SU-DHL-6 (cell line): ENCODE measurements at regions not wholly inside any gene's neighbourhood (a gene's known extent, or its start where the extent isn't known, plus 50 kb on each side); places are given as distances from the start of the nearest gene placed in this dataset.

Experiments used
- H2AFZ ChIP-seq: fragments of 200-600 bp; sonication (generic); 2 replicates; pipeline ENCODE4 v1.6.1; 2014; ENCODE audit warnings: low read depth, mild to moderate bottlenecking, moderate library complexity, mixed read lengths, antibody characterized with exemption, low read length; ENCODE audit not compliant: severe bottlenecking
- H3F3A ChIP-seq: fragments of 200-600 bp; shearing (Covaris generic); 2 replicates; pipeline ENCODE4 v1.6.0; 2016; ENCODE audit warnings: antibody characterized with exemption, mild to moderate bottlenecking; ENCODE audit not compliant: insufficient read depth
- H3K27ac ChIP-seq: fragments of 200-600 bp; sonication (generic); 2 replicates; pipeline ENCODE4 v1.5.1; 2016; ENCODE audit warnings: low read depth, mild to moderate bottlenecking, low read length, moderate library complexity, mixed read lengths
- H3K27me3 ChIP-seq: fragments of 200-600 bp; sonication (generic), shearing (Covaris generic); 2 replicates; pipeline ENCODE4 v1.6.0; 2014; ENCODE audit warnings: mild to moderate bottlenecking, low read length
- H3K36me3 ChIP-seq: fragments of 200-600 bp; sonication (generic); 2 replicates; pipeline ENCODE4 v1.6.1; 2014; ENCODE audit warnings: mild to moderate bottlenecking, low read length, mixed read lengths
- H3K4me2 ChIP-seq: fragments of 300-600, 200-600 bp; shearing (Covaris generic), sonication (generic); 2 replicates; pipeline ENCODE4 v1.6.0; 2014; ENCODE audit warnings: low read length, low read depth, mild to moderate bottlenecking; ENCODE audit not compliant: poor library complexity, severe bottlenecking
- H3K4me3 ChIP-seq: fragments of 200-600 bp; sonication (generic); 2 replicates; pipeline ENCODE4 v1.5.1; 2014; ENCODE audit warnings: antibody characterized with exemption, low read length, mild to moderate bottlenecking, mixed read lengths; ENCODE audit not compliant: insufficient read depth, poor library complexity, severe bottlenecking
- H3K79me2 ChIP-seq: fragments of 200-600 bp; sonication (generic); 2 replicates; pipeline ENCODE4 v1.6.1; 2014; ENCODE audit warnings: mild to moderate bottlenecking, low read length, moderate library complexity; ENCODE audit not compliant: insufficient read depth
- H3K9ac ChIP-seq: fragments of 200-600 bp; sonication (generic); 2 replicates; pipeline ENCODE4 v1.7.0; 2014; ENCODE audit warnings: mild to moderate bottlenecking, low read length
- H3K9me2 ChIP-seq: fragments of 200-600 bp; sonication (generic); replicated peaks from 2 replicates; pipeline ENCODE4 v1.6.1; 2014; ENCODE audit warnings: low read length; ENCODE audit not compliant: insufficient read depth
- H3K9me3 ChIP-seq: fragments of 200-600 bp; sonication (generic); 2 replicates; pipeline ENCODE4 v1.6.1; 2014; ENCODE audit warnings: low read length, mixed read lengths; ENCODE audit not compliant: insufficient read depth
- H4K20me1 ChIP-seq: fragments of 200-600 bp; sonication (generic); 2 replicates; pipeline ENCODE4 v1.6.1; 2014; ENCODE audit warnings: low read depth, mild to moderate bottlenecking, antibody characterized with exemption, low read length, moderate library complexity, mixed read lengths
- EZH2phosphoT487 ChIP-seq: fragments of 200-600 bp; sonication (generic), shearing (Covaris generic); conservative IDR thresholded peaks from 2 replicates; pipeline ENCODE4 v1.6.1; 2018; ENCODE audit warnings: mild to moderate bottlenecking, antibody characterized with exemption, low read length, moderate library complexity, mixed read lengths
- TF ChIP-seq, protein P1 (sequence below): fragments of 200-600 bp; sonication (generic); IDR thresholded peaks from one replicate; pipeline ENCODE4 v1.5.1; 2017; ENCODE audit warnings: antibody characterized with exemption, mild to moderate bottlenecking, low read length, moderate library complexity; ENCODE audit not compliant: insufficient read depth, poor library complexity, severe bottlenecking

GRCh38 chr9:13532407-13532806 is 252.9 kb upstream of the MPDZ start:
- no peak overlapping the region for H3K27ac ChIP-seq
- no peaks in the 10 kb centered on the region for H3K79me2 ChIP-seq
- H3K4me2 ChIP-seq, result no peak overlapping the region
- H3K4me3 ChIP-seq, result no peak overlapping the region
- TF ChIP-seq, protein P1, sequence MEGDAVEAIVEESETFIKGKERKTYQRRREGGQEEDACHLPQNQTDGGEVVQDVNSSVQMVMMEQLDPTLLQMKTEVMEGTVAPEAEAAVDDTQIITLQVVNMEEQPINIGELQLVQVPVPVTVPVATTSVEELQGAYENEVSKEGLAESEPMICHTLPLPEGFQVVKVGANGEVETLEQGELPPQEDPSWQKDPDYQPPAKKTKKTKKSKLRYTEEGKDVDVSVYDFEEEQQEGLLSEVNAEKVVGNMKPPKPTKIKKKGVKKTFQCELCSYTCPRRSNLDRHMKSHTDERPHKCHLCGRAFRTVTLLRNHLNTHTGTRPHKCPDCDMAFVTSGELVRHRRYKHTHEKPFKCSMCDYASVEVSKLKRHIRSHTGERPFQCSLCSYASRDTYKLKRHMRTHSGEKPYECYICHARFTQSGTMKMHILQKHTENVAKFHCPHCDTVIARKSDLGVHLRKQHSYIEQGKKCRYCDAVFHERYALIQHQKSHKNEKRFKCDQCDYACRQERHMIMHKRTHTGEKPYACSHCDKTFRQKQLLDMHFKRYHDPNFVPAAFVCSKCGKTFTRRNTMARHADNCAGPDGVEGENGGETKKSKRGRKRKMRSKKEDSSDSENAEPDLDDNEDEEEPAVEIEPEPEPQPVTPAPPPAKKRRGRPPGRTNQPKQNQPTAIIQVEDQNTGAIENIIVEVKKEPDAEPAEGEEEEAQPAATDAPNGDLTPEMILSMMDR, result no peak
- TF ChIP-seq EZH2phosphoT487, result no peak
- no peak overlapping the region for H2AFZ ChIP-seq
- H4K20me1 ChIP-seq, result no peaks in the 10 kb centered on the region
- H3K9me2 ChIP-seq, result no peaks in the 10 kb centered on the region
- no peaks in the 10 kb centered on the region for H3F3A ChIP-seq
- no peaks in the 10 kb centered on the region for H3K9me3 ChIP-seq
- no peak overlapping the region for H3K9ac ChIP-seq
- no peaks in the 10 kb centered on the region for H3K27me3 ChIP-seq
- H3K36me3 ChIP-seq, result no peaks in the 10 kb centered on the region

GRCh38 chr9:13529321-13530104 is 250.0 kb upstream of the MPDZ start:
- Histone ChIP-seq H3K36me3 (no peaks in the 10 kb centered on the region), H3F3A (no peaks in the 10 kb centered on the region), H3K9ac (no peak overlapping the region), H3K27me3 (no peaks in the 10 kb centered on the region), H3K27ac (no peak overlapping the region), H3K9me2 (no peaks in the 10 kb centered on the region), H4K20me1 (no peaks in the 10 kb centered on the region), H2AFZ (no peak overlapping the region), H3K9me3 (no peaks in the 10 kb centered on the region), H3K79me2 (no peaks in the 10 kb centered on the region), H3K4me2 (no peak overlapping the region), H3K4me3 (no peak overlapping the region)
- no peak for TF ChIP-seq EZH2phosphoT487
- TF ChIP-seq, protein P1, result no peak

GRCh38 chr9:13524245-13524644 is 244.8 kb upstream of the MPDZ start:
- Histone ChIP-seq H3K36me3 (no peaks in the 10 kb centered on the region), H3K27me3 (no peaks in the 10 kb centered on the region), H3K79me2 (no peaks in the 10 kb centered on the region), H3K4me2 (no peak overlapping the region), H3F3A (no peaks in the 10 kb centered on the region), H3K4me3 (no peak overlapping the region), H3K9ac (no peak overlapping the region), H4K20me1 (no peaks in the 10 kb centered on the region), H3K9me3 (no peaks in the 10 kb centered on the region), H3K27ac (no peak overlapping the region), H3K9me2 (no peaks in the 10 kb centered on the region), H2AFZ (no peak overlapping the region)
- no peak for TF ChIP-seq EZH2phosphoT487
- TF ChIP-seq, protein P1, result no peak
